Tongue (tissue), 2 donors: ENCODE measurements at regions not wholly inside any gene's neighbourhood (a gene's known extent, or its start where the extent isn't known, plus 50 kb on each side); places are given as distances from the start of the nearest gene placed in this dataset. TPM values are rescaled to one million over a fixed set of nuclear protein-coding genes. Genes with fewer than 3 reads are reported as not detected.

Source experiments
- DNase-seq: peaks from one replicate; pipeline ENCODE4 v3.0.0-alpha.2; 2015
- small RNA-seq: library from RNA; depleted of rRNA; stranded (forward); fragments of <200 nt; gene quantifications from one replicate; pipeline ENCODE3, GENCODE V24; 2014; ENCODE audit warnings: low replicate concordance

DNA sequence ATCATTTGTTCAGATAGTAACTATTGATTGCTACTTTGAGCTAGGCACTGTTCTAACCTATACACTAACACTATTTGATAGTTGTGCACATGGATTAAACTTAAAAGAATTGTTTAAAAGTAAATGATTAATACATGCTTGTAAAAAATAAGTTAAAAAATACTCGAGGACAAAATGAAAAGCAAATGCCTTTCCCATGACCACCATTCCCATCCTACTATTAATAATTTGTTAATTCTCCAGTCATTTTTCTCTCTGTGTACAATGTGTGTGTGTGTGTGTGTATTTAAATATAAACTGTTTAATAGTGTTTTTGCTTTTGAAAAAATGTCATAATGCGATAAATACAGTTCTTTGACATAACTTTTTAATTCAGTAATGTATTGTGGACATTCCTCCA lies 78.7 kb upstream of the KCNMB2 start:
- no peak for DNase-seq

DNA sequence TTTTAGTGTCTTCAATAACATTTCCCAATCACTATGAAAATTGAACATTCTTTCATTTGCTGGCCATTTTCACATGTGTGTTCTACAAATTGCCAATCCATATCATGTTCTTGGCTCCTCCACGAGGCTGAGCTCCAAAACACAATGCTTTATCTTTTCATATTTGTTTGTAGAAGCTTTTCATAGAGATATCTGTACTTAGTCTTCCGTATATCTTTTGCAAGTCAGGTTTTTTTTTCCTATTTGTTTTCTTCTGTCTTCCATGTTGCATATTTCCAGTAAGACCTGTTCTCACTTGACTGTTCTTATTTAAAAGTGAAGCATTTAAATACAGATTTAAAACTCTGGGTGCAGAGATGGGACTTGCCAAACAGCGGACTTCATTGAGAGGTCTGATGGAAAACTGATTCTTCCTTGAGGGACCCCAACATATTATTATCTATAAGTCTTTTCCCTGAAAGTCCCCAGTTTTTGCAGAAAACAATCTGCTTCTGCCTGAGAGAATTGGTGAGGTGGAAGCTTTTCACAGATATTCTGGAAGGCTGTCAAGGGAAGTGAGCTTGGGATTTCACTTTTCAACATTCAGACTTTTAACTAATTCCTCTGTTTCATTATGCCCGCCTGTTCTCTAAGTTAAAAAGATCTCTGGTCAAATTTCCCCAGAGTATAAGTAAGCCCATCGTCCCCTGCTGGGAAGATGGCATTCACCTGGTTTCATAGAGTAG lies 77.8 kb upstream of the KCNMB2 start:
- DNase-seq, result no peak

DNA sequence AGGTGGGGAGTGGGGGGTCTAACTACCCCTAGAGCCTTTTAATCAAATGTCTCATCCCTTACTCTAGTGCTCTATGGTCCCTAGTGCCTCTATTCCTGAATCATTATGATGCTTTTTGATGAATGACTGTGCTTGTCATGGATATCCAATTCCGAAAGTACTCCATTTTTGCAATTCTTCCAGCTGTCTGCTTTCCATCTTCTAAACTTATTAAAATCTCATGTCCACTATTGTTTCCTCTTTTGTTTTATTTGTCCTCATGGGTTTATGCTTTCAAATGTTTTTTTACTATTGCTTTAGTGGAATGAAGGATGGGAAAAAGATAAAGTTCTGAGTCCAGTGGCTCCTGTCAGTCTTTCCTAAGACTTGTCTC lies 77.2 kb upstream of the KCNMB2 start:
- peak; percentile 54 for DNase-seq

DNA sequence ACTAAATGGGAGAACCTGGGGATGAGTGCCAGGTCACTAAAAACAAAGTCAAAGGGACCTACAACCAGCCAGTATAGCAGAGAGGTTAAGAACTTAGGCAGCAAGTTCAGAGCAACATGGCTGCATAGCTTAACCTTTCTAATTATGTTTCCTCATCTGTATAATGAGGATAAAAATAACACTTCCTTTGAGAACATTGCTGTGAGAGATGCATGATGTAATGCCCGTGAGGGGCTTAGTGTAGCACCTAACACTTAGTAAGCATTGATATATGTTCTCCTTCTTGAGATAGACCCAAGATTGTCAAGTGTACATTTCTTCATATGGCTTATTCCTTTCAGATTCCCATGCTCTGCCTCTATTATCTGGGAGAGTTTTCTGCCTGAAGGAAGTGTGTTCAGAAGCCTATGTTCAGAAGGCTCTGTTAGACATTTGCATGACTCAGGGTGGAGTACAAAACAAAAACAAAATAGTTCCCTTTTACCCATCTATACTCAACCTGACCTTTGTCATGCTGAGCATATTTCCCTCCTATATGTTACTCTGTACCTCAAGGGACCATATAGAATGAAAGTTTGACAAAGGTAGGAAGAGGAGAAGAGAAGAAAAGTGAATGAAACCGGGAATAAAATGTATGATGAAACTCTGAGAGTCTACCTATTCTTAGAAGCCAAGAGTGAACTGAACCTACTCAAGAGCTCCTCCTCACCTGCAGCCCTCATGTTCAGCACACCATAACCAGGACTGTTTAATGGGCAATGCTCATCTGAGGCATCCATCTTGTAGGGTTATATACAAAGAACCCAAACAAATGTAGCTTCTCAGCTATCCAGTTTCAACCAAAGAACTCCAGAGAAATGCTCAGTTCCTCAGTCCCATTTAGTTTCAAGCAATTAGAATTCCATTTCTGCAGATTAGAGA lies 70.7 kb upstream of the KCNMB2 start:
- no peak for DNase-seq

DNA sequence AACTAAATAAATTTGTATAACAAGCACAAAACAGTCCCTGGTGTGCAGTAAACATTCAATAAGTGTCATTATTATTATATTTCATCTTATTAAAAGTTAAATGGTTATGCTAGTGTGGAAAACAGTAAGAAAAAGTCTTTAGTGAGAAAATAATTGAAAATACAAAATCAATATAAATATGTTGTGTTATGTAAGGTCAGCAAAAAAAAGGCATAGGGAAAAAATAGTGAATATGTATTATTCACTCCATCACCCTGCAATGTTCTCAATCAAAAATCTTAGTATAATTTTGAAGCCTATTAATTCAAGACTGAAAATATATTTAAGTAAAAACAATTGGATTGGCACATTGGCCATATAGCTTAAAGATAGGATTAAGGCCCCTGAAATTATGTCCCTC lies 63.3 kb upstream of the KCNMB2 start:
- DNase-seq, result no peak

DNA sequence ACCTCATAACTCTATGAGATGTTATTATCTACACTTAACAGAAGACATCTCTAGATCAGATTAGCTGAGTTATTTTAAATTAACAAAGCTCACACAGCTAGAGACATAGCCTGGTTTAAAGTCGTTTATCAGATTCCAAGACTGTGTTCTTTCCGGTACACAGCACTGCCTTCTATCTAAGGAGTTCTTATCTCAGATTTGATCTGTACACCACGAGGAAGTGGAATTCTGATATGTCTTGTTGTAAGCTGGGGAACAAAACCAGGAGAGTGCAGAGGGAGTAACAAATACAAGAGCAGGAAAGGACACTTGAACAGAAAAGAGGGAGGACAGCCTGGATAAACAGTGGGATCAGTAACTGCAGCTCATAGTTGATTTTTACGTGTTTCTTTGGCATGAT lies 61.7 kb upstream of the KCNMB2 start:
- DNase-seq, result no peak

DNA sequence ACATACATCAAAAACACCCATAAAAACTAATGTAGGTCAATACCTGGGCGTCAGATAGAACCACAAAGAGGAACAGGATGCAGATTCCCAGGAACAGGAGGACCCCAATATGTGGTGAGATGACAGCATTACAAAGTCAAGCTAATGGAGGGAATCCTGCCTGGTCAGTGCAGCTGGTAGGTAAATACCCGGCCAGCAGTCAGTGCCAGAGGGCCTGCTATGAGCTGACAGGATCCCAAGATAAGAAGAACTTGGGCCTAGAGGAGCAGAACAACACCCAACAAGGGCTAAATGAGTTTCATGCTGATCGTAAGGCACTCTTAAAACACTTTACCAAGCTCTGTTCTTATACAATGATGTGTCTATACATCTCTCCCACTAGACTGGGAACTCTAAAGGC lies 61.2 kb upstream of the KCNMB2 start:
- DNase-seq, result no peak

DNA sequence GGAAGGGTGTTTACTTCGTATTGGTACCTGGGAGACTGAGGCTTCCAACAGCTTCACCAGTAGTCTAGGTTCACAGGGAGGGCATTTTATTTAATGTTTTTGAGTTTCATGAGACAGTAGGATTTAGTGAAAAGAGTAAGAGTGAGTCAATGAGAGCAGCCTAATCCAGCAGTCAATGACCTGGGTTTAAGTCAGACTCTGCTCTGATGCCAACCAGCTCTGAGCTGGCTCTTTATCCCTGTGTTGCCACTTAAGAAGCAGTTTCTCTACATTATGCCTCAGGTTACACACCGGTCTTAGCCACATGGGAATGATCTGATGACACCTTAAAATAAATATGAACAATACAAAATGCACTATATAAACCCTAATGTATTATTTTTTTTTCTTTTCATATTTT lies 59.4 kb upstream of the KCNMB2 start:
- DNase-seq, result no peak

DNA sequence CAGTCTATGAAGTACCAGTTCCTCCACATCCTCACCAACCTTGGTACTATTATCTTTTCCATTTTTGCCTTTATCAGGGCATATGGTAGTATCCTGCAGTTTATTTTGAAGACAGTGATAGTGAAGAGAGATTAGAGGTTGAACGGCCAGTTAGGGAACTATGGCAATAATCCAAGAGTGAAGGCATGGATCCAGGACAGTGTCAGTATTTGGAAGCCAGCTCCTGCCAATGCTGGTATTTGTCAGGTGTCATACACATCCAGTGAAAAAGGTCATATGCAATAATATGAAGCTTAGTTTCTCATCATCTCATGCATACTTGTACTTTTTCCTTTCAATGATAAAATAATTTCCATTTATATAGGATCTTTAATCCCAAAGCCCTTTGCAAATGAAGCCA lies 56.8 kb upstream of the KCNMB2 start:
- no peak for DNase-seq

DNA sequence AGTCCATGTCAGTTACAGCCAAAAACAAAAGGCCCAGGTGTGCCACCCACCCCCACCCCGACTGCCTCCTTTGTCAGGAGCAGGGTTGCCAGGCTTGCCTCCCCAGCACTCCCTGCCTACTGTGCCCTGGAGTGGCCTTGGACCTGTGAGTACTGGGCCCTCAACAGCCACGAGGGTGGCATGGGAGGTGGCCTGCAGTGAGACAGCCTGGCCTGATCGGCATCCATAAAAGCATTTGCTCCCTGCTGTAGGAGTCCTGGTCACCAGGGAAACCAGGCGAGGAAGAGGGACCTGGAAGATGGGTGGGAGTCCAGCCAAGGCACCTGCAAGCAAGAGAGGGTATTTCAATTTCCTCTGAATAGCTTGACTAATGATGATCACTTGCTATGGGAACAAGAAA lies 56.4 kb upstream of the KCNMB2 start:
- DNase-seq, result no peak

DNA sequence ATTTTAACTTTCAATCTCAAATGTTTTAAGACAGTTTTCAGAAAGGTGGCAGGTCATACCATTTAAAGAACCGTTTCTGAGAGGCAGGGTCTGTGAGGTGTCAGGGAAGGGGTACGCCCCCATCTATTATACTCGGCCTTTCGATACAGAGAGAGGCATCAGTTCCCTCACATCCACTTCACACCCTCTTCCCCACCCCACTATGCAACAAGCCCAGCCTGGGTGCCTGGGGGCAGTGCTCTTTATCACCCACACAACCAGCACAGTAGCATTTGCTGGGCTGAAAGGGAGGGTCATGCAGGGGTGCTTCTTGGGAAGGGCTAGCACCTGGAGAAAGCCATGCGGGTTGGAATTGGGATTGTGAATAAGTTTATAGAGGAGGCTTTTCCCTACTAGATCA lies 56.0 kb upstream of the KCNMB2 start:
- no peak for DNase-seq

DNA sequence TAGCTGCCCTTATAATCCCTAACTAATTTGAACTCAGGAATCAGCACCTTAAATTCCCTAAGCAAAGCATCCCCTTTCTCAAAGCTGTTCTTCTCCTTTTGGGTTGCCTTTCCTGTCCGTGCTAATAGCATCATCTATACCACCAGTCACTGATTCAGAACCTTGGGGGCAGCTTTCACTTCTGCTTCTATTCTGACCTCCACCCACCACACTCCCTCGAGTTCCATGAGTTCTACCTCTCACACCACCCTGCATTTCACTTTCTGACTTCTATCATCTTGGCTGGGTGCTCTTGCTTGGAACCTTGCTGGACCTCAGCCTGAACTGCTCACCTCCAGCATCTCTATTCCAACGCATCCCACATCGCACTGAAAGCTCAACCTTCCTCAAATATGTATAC lies 55.4 kb upstream of the KCNMB2 start:
- DNase-seq, result no peak

DNA sequence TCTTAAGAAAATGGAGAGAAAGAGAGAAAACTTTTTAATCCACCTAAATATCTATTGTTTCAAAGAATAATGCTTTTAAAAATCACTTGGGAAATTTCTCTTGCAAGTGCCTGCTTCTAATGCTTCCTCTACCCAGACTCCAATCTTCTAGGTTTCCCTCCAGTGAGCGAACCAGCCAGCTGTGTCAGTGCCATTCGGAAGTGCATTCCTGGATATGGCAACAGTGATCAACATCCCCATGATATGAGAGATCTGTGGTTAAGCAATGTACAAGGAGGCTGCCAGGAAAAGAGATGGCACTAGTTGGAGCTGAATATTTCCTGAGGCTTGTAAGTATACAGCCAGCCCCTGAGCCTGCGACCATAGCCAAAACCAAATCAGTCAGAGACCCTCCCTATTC lies 53.3 kb upstream of the KCNMB2 start:
- no peak for DNase-seq

DNA sequence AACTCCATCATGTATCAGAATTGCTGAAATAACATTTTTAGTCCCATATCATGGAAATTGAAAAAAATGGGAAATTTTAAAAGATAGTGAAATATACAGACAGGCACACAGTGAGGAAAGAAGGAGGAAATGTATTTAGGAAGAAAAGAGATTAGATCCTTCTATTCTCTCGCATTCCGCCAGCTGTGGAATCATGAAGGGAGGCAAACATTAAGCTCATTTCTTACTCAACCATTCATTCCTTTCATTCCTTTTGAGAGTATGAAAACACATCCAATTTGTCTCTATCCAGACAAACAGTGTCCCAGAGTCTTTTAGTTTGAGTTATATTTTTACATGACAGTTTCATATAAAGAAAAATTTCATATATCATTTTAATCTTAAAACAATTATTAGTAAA lies 52.5 kb upstream of the KCNMB2 start:
- no peak for DNase-seq

DNA sequence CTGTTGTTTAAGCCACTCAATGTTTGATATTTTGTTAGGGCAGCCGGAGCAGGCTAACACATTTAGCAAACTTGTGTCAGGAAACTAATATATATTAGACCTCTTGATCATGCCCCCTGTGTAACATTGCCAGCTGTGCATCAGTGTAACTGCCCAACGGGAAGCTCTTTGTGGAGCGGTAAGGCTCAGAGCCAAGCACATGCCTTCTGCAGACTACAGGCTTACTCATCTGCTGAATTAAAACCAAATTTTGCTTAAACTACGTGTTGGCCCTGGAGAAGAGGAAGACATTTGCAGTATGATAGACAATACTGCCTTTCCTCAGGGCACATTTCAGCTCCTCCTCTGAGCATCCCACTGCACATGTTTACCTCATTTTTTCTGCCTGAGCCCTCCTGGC lies 50.5 kb upstream of the KCNMB2 start:
- peak; percentile 60 for DNase-seq

Small RNA genes lying in the stretch of these regions (small RNA-seq; reads per million reads assigned to genes)
- gene RF00425 (not detected), gene RN7SKP52 (not detected), gene RNA5SP148 (not detected), gene RNU6-1120P (not detected)
